GM13976 (cell line): ENCODE measurements at regions not wholly inside any gene's neighbourhood (a gene's known extent, or its start where the extent isn't known, plus 50 kb on each side); places are given as distances from the start of the nearest gene placed in this dataset.

Source experiments
- DNase-seq: peaks from one replicate; pipeline ENCODE4 v3.0.0; 2012; ENCODE audit warnings: low spot score
- CTCF ChIP-seq: IDR thresholded peaks from 2 replicates; pipeline ENCODE4 v1.5.1; 2012; ENCODE audit warnings: borderline replicate concordance, mild to moderate bottlenecking; ENCODE audit not compliant: insufficient read depth; ENCODE audit errors: extremely low read depth, missing control alignments, control extremely low read depth
- in situ Hi-C: fragments of 300-500 bp; cut with MboI; formaldehyde crosslinking; loops from one replicate; pipeline ENCODE4 v1.12.0; 2022; ENCODE audit warnings: low sequenced_read_pairs, mixed read lengths, inconsistent platforms; ENCODE audit not compliant: unreplicated experiment

- TF ChIP-seq CTCF = no peak
- DNase-seq = no peak
- in situ Hi-C loops = no loop called here
Measured at GRCh38 chr1:48164571-48164970, 57.9 kb upstream of the SLC5A9 start.

GRCh38 chr1:48160486-48161132 is 61.9 kb upstream of the SLC5A9 start:
- in situ Hi-C loops = no loop called here
- no peak for DNase-seq
- TF ChIP-seq CTCF = no peak

- no peak for TF ChIP-seq CTCF
- in situ Hi-C loops = no loop called here
- DNase-seq = no peak
Measured at GRCh38 chr1:48139275-48139674, 83.2 kb upstream of the SLC5A9 start.

GRCh38 chr1:48127735-48128685 is 94.5 kb upstream of the SLC5A9 start:
- no peak for DNase-seq

GRCh38 chr1:48123647-48124046 is 98.9 kb upstream of the SLC5A9 start:
- no peak for DNase-seq
- TF ChIP-seq CTCF = no peak
- in situ Hi-C loops = no loop called here

More at GRCh38 chr1:48127735-48128685, 94.5 kb upstream of the SLC5A9 start:
- in situ Hi-C loops = no loop called here
- TF ChIP-seq CTCF = no peak

GRCh38 chr1:48121955-48122354 is 100.6 kb upstream of the SLC5A9 start:
- TF ChIP-seq CTCF = no peak
- in situ Hi-C loops = no loop called here

More at GRCh38 chr1:48121955-48122354, 100.6 kb upstream of the SLC5A9 start:
- no peak for DNase-seq
